RWPE2 (cell line): ENCODE measurements at regions not wholly inside any gene's neighbourhood (a gene's known extent, or its start where the extent isn't known, plus 50 kb on each side); places are given as distances from the start of the nearest gene placed in this dataset.

Source experiments
- ATAC-seq: fragments of 200-7000 bp; cut with Tn5 transposase; 3 replicates; pipeline ENCODE4 v1.9.1; 2021; ENCODE audit warnings: low read depth
- DNase-seq: peaks from one replicate; pipeline ENCODE4 v3.0.0-alpha.2; 2020; ENCODE audit warnings: low spot score
- H3K27ac ChIP-seq: fragments of 450-650 bp; 2 replicates; pipeline ENCODE4 v1.5.1; 2017; ENCODE audit warnings: mild to moderate bottlenecking; ENCODE audit not compliant: poor library complexity, severe bottlenecking
- H3K27me3 ChIP-seq: fragments of 250-450 bp; sonication (Bioruptor Pico); 2 replicates; pipeline ENCODE4 v1.5.1; 2021; ENCODE audit warnings: mild to moderate bottlenecking, moderate library complexity; ENCODE audit not compliant: insufficient read depth, poor library complexity, severe bottlenecking
- H3K36me3 ChIP-seq: fragments of 250-450 bp; sonication (Bioruptor Pico); 2 replicates; pipeline ENCODE4 v1.5.1; 2020; ENCODE audit warnings: low read depth, mild to moderate bottlenecking, moderate library complexity
- H3K4me1 ChIP-seq: fragments of 250-450 bp; sonication (Bioruptor Pico); 2 replicates; pipeline ENCODE4 v1.5.1; 2021; ENCODE audit warnings: mild to moderate bottlenecking, moderate library complexity; ENCODE audit not compliant: insufficient read depth, poor library complexity, severe bottlenecking
- H3K4me3 ChIP-seq: fragments of 250-450 bp; sonication (Bioruptor Pico); 2 replicates; pipeline ENCODE4 v1.5.1; 2021; ENCODE audit warnings: mild to moderate bottlenecking, moderate library complexity; ENCODE audit not compliant: severe bottlenecking
- H3K9me3 ChIP-seq: fragments of 250-450 bp; sonication (Bioruptor Pico); 2 replicates; pipeline ENCODE4 v1.5.1; 2021; ENCODE audit warnings: mild to moderate bottlenecking, moderate library complexity; ENCODE audit not compliant: severe bottlenecking
- TF ChIP-seq, protein P1 (sequence below): fragments of 450-650 bp; IDR thresholded peaks from one replicate; pipeline ENCODE4 v1.5.1; 2017; ENCODE audit warnings: mild to moderate bottlenecking, moderate library complexity; ENCODE audit not compliant: poor library complexity, severe bottlenecking

DNA sequence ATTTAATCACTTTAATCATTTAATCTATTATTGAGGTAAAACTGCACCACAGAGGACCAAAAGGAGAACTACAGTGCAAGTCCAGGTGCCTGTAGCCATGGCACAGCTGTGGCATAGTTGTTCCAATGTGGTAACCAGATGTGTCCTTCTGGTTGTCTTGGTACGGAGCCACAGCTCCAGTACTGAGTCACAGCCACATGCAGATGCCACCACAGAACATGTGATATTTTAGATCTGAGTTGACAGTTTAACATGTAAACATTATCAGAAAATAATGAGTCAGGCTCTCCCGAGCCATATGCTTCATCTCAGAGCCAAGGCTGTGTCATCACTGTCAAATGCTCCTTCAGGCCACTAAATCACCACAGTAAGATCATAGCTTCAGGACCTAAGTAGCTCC, 56.4 kb upstream of the RGS7 start:
- no peak overlapping the region for H3K4me3 ChIP-seq
- no peaks in the 10 kb centered on the region for H3K4me1 ChIP-seq
- H3K27me3 ChIP-seq = no peaks in the 10 kb centered on the region
- no peak overlapping the region for H3K27ac ChIP-seq
- no peak for DNase-seq
- no peak for ATAC-seq
- TF ChIP-seq, protein P1, sequence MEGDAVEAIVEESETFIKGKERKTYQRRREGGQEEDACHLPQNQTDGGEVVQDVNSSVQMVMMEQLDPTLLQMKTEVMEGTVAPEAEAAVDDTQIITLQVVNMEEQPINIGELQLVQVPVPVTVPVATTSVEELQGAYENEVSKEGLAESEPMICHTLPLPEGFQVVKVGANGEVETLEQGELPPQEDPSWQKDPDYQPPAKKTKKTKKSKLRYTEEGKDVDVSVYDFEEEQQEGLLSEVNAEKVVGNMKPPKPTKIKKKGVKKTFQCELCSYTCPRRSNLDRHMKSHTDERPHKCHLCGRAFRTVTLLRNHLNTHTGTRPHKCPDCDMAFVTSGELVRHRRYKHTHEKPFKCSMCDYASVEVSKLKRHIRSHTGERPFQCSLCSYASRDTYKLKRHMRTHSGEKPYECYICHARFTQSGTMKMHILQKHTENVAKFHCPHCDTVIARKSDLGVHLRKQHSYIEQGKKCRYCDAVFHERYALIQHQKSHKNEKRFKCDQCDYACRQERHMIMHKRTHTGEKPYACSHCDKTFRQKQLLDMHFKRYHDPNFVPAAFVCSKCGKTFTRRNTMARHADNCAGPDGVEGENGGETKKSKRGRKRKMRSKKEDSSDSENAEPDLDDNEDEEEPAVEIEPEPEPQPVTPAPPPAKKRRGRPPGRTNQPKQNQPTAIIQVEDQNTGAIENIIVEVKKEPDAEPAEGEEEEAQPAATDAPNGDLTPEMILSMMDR = no peak
- H3K36me3 ChIP-seq = no peaks in the 10 kb centered on the region
- H3K9me3 ChIP-seq = no peaks in the 10 kb centered on the region

DNA sequence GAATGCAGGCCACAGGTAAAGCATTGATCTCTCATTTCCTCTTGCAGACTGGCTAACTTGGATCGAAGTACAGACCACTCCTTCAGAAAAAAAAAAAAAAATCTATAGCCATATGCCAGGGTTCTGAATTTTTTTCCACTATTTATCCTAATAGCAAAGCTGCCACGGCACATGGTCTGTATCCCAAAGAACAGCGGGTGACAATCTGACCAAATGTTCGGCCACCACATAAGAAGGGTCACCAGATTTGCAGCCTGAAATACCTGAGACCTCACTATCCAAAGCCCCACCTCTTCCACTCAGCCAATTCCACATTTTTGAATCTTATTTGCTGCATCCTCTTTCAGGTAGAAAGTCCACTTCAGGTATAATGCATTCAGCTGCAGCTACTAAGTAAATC, 55.6 kb upstream of the RGS7 start:
- Histone ChIP-seq H3K4me3 (no peak overlapping the region), H3K36me3 (no peaks in the 10 kb centered on the region), H3K9me3 (no peaks in the 10 kb centered on the region), H3K27me3 (no peaks in the 10 kb centered on the region), H3K27ac (no peak overlapping the region), H3K4me1 (no peaks in the 10 kb centered on the region)
- TF ChIP-seq, protein P1 = no peak
- no peak for DNase-seq
- ATAC-seq = no peak

DNA sequence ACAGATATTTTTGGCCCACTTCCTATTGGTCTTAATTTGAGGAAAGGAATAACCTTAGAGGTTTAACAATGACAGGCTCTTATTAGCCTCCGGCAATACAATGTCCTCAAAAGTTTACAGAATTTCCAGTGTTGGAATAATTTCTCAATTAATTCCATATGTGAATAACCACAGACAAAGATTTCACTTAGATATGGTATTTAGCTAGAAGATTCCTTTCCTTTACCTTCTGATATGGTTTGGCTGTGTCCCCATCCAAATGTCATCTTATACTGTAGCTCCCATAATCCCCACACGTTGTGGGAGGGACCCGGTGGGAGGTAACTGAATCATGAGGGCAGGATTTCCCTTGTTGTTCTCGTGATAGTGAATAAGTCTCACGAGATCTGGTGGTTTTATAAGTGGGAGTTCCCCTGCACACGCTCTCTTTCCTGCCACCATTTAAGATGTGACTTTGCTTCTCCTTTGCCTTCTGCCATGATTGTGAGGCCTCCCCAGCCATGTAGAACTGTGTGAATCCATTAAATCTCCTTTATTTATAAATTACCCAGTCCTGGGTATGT, 54.9 kb upstream of the RGS7 start:
- Histone ChIP-seq H3K27me3 (no peaks in the 10 kb centered on the region), H3K4me3 (no peak overlapping the region), H3K4me1 (no peaks in the 10 kb centered on the region), H3K9me3 (no peaks in the 10 kb centered on the region), H3K36me3 (no peaks in the 10 kb centered on the region), H3K27ac (no peak overlapping the region)
- ATAC-seq = no peak
- TF ChIP-seq, protein P1 = no peak
- DNase-seq = no peak

DNA sequence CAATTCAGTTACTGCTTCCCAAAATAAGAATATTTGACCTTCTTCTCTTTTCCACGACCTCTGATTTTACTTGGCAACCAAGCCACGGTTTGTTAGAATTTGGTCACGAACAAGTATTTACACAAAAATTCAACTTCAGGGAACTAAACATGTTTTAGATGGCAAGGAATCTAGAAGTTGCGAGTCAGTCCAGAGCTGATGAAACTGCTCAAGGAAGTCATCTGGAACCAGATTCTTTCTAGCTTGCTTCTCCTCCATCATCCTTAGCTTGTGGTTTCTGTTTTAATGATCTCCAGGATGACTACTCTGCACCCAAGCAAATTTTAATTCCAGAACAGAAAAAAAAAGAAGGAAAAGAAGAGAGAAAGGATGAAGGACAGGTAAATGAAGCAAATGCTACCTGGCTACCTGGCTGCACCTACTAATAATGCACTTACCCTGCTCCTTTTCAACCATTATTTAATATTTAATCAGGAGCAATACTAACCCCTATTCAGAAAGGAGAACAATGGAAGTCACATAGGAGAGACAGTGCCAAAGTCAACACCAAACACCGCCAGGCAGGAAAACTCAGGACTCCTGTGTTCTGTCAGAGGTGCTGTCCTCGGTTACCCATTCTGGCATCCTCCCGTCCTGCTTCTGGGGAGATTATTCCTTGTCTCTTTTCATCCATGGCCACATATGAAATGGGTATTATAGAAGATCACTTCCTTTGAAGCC, 54.2 kb upstream of the RGS7 start:
- ATAC-seq (no peak), DNase-seq (no peak)
- no peak overlapping the region for H3K4me3 ChIP-seq
- H3K4me1 ChIP-seq = no peaks in the 10 kb centered on the region
- H3K27me3 ChIP-seq = no peaks in the 10 kb centered on the region
- TF ChIP-seq, protein P1 = no peak
- H3K36me3 ChIP-seq = no peaks in the 10 kb centered on the region
- H3K27ac ChIP-seq = no peak overlapping the region
- no peaks in the 10 kb centered on the region for H3K9me3 ChIP-seq

DNA sequence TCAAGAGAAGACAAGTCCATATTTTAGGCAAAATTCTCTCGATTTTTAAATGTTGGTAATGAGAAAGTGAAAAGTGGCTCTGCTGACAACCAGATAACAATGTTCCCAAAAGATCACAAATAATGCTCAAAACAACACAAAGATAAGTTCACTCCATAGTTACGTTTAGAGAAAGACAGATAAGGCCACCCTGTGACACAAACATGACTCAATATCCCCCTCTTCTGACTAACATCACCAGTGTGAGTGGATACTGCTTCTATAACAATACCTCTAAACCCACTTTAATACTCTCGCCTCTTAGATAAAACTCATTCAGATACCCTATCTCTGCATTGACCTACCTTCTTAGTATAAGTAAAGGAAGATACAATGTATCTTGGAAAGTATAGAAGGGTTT, 51.2 kb upstream of the RGS7 start:
- no peak for DNase-seq
- no peaks in the 10 kb centered on the region for H3K9me3 ChIP-seq
- TF ChIP-seq, protein P1 = peak; percentile 26
- H3K4me3 ChIP-seq = no peak overlapping the region
- ATAC-seq = no peak
- H3K4me1 ChIP-seq = no peaks in the 10 kb centered on the region
- no peaks in the 10 kb centered on the region for H3K27me3 ChIP-seq
- no peaks in the 10 kb centered on the region for H3K36me3 ChIP-seq
- no peak overlapping the region for H3K27ac ChIP-seq
